NCI-H2196 (cell line): ENCODE measurements at regions not wholly inside any gene's neighbourhood (a gene's known extent, or its start where the extent isn't known, plus 50 kb on each side); places are given as distances from the start of the nearest gene placed in this dataset.

Source experiments
- DNase-seq: peaks from one replicate; lab custom pipeline; 2025; ENCODE audit not compliant: unreplicated experiment; lab: John Stamatoyannopoulos, UW

GRCh38 chr7:46530081-46530750, 609.1 kb upstream of the IGFBP3 start:
- DNase-seq, result no peak

- no peak for DNase-seq
These were observed 606.3 kb upstream of the IGFBP3 start for GRCh38 chr7:46527360-46527759.

- no peak for DNase-seq
These were observed 604.8 kb upstream of the IGFBP3 start for GRCh38 chr7:46525876-46526275.

- no peak for DNase-seq
These were observed 603.3 kb upstream of the IGFBP3 start for GRCh38 chr7:46524350-46524749.

- DNase-seq, result no peak
These were observed 601.4 kb upstream of the IGFBP3 start for GRCh38 chr7:46522354-46522906.

GRCh38 chr7:46518713-46519112, 597.6 kb upstream of the IGFBP3 start:
- DNase-seq, result no peak

GRCh38 chr7:46515844-46516590, 594.9 kb upstream of the IGFBP3 start:
- no peak for DNase-seq

- DNase-seq, result no peak
These were observed 592.4 kb upstream of the IGFBP3 start for GRCh38 chr7:46513447-46513848.

GRCh38 chr7:46512891-46513413, 591.9 kb upstream of the IGFBP3 start:
- DNase-seq, result no peak

- no peak for DNase-seq
These were observed 590.6 kb upstream of the IGFBP3 start for GRCh38 chr7:46511442-46512215.

- no peak for DNase-seq
These were observed 587.5 kb upstream of the IGFBP3 start for GRCh38 chr7:46508583-46508982.

GRCh38 chr7:46507560-46507959, 586.5 kb upstream of the IGFBP3 start:
- no peak for DNase-seq

GRCh38 chr7:46494441-46494840, 573.4 kb upstream of the IGFBP3 start:
- DNase-seq, result no peak

GRCh38 chr7:46494028-46494427, 573.0 kb upstream of the IGFBP3 start:
- no peak for DNase-seq

- no peak for DNase-seq
These were observed 572.1 kb upstream of the IGFBP3 start for GRCh38 chr7:46493196-46493595.

- no peak for DNase-seq
These were observed 571.4 kb upstream of the IGFBP3 start for GRCh38 chr7:46492466-46492865.

GRCh38 chr7:46490406-46490805, 569.3 kb upstream of the IGFBP3 start:
- DNase-seq, result no peak

GRCh38 chr7:46489106-46489505, 568.0 kb upstream of the IGFBP3 start:
- no peak for DNase-seq

GRCh38 chr7:46488607-46489006, 567.5 kb upstream of the IGFBP3 start:
- DNase-seq, result no peak

- no peak for DNase-seq
These were observed 565.5 kb upstream of the IGFBP3 start for GRCh38 chr7:46486256-46487206.
